ENCODE measurements at regions not wholly inside any gene's neighbourhood (a gene's known extent, or its start where the extent isn't known, plus 50 kb on each side); places are given as distances from the start of the nearest gene placed in this dataset.
"Not testable (repeated sequence)": the region's sequence is repeated elsewhere in the genome, so short reads cannot be mapped to it uniquely, and the experiment has no call there.

DNA sequence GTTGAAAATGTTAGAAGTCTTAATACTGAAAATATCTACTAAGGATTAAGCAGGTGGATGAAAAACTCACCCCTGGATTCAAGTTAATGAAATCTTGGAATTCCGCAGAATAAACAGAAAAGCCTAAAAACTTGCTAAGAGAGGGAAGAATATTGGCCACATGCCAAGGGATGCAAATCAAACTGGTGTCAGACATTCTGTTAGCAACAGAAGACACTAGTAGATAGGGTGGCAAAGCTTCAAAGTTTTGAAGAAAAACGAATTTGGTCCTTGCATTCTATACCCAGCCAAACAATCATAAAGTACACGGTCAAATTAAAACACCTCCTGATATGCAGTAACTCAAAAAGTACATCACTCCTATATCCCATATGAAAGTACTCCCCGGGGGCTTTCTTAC is 77.1 kb upstream of the ADTRP start:
- DNase-seq (no peak), ATAC-seq (no peak)
- intact Hi-C loops (cut with micrococcal nuclease) = no loop called here

DNA sequence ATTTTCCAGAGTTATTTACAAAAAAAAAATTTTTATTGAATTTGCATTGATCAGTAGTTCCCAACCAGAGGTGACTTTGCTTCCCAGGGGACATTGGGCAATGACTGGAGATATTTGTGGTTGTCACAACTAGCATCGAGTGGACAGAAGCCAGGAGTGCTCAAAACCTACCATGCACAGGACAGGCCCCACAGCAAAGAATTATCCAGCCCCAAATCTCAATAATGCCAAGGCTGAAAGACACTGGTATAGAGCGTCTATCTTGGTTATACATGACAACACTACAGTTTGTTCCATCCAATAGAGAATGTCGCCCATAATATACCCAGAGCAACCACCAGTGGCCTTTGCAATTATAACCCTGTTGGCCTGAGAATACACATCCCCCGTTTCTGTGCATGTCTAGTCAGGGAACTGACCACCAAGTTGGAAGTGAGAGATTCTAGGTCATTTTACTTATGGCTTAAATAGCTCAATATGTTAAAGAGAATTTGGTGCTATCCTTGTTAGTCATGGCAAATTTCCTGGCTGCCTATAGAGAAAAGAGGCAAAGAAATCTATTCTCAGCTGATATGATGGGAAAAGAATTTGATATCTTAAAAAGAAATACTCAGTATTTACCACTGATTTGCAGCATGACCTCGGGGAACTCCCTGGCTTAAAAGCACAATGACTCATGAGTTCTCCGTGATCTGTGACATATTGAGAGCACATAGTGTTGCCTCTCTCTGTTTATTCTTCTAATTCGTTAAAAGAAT is 76.0 kb upstream of the ADTRP start:
- ATAC-seq (no peak), DNase-seq (no peak)
- intact Hi-C loops (cut with micrococcal nuclease) = no loop called here

DNA sequence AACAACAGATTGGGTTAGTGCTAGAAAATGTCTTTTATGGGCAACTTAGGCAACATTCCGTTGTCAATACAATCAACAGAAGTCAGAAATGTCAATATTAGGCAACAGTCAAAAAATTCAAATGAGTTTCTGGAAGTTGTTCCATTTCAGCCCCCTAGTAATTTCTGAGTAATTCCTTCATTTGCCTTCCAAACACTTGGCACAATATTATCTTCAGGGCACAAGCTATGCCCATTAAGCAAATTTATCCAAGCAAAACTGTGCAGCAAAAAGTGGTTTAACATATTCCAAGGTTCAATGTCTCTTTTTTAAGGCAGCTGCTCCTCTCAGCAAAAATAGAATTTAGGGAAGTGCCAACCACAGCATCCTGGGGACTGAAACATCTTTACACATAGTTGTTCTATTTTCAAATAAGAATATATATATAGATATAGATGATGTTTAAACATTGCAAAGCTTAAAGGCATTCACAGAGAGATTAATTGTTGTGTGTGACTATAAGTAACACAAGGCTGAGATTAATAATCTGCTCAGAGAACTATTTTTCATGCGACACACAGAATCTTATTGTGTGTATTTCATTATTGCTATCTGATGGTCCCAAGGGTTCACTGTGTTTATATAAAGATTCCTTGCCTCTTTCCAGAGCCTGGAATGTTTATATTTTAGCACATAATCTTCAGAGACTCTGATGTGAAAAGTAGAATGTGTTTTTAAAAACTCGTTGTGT is 75.2 kb upstream of the ADTRP start:
- ATAC-seq = no peak
- no peak for DNase-seq
- intact Hi-C loops (cut with micrococcal nuclease) = no loop called here

DNA sequence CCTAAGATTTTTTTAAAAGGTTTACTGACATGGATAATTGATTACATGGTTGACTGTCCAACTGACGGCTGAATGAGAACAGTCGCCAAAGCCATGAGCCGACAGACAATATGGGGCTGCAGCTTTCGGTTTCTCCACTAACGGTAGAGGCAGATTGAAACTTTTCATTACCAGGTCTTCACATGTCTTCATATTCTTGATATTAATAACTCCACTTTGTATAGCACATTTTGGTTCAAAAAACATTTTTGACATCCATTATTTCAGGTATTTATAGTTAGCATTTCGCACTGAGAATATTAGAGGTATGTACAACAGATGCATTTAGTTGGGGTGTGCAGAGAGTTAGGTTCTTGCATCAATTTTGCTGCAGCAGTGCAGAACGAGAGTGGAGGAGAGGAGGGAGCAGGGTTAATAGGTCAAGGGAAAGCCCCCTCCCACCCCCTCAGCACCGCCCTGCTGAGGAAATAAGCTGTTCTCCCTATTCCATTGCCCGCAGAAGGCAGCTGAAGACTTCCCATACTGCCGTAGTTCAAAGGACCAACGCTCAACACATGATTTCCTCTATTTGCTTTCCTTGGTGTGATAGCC is 73.6 kb upstream of the ADTRP start:
- ATAC-seq = no peak
- DNase-seq = no peak
- intact Hi-C loops (cut with micrococcal nuclease) = no loop called here

DNA sequence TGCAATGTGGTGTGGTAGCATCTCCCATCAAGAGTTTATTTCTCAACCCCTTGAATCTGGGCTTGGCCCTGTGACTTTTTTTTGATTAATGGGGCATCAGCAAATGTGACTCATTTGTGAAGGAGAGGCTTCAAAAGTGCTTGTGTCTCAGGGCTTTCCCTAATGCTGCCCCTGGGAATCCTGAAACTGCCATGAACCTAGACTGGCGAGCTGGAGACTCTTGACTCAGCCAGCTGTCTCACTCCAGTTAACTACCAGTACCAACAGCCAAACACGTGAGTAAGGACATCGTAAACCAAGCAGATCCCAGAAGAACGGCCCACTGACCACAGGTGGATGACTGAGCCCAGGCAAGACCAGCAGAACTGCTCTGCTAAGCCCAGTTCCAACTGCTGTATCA is 72.8 kb upstream of the ADTRP start:
- ATAC-seq = no peak

DNA sequence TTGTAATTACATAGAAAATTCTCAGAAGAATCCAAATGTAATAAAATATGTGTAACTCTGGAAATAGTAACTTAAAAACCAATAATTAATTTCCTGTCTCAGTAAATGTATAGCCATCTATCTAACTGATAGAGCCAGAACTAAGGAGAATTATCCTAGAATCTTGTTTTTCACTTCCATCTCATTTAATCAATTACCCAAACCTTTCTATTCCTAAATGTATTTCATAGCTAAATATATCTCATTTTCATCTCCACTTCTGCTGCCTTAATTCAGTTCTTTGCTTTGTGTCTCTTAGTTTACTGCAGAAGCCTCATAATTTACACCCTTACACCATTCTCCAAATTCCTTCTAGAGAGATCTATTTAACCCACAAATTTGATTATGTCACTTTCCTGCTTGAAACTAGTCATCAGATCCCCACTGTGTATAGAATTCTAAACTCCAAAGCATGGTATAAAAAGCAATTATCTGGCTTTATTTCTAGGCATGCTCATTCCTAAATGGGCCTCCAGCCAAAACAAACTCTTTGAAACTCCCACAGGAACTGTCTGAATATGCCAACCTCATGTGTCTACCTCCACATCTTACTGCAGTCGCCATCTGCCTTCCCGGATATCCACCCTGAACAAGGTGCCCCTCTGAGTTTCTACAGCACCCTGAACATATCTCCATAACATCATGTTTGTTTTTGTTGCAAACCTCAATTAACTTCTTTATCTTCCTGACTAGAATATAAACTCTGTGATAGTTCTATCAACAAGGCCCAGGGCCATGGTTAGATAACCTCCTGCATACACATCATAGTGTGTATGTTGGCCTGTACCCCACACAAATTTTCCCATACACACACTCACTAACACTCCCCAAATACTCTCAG is 70.5 kb upstream of the ADTRP start:
- intact Hi-C loops (cut with micrococcal nuclease) = no loop called here
- ATAC-seq = no peak

More for the DNA sequence above, 72.8 kb upstream of the ADTRP start:
- DNase-seq = no peak
- intact Hi-C loops (cut with micrococcal nuclease) = no loop called here

DNA sequence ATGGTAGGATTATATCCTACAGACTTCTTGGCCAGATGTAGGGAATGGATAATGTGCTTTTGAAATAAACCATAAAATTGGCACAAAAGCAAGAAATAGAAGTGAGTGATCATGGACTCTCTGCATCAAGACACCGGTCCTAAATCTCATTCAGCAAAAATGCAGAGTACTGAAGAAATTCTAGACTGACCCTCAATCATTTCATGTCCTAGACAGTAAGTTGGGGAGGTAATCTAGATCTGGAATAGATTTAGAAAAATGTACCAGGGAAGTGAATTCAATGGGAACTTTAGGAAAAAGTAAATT is 69.7 kb upstream of the ADTRP start:
- ATAC-seq (no peak), DNase-seq (no peak)
- intact Hi-C loops (cut with micrococcal nuclease) = no loop called here

More for the DNA sequence above, 70.5 kb upstream of the ADTRP start:
- no peak for DNase-seq

DNA sequence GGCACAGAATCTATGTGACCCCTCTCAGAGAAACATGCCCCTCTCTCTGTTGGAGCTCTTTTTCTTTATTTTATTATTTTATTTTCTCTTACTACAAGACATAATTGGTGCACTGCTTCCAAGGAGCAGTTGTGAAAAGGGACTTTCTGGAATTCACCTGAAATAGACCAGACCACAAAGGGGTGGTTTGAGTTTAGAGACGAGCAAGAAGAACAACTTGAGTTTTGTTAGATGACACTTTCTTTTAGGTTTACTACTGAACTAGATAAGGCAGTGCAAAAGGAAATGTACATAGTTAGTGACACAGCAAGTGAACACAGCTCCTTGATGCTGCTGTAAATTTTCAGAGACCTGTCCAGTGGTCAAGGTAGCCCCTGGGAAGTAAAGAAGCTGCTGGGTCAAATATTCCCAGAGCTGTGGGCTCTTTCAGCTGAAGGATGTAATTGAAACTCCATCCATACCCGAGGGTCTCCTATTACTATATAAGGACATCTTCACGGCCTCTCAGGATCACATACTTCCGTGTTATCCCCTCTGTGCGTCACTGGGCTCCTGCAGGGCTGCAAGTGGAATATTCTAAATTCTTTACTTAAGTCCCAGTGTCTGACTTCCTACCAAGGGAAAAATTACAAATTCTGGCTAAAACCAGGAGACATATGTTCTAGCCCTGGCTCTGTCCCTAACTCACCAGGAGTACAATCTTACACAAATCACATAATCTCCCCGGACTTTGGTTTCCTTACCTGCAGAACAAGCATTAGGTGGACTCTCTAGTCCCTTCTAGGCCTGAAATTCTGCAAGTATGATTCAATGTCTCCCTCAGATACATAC is 69.1 kb upstream of the ADTRP start:
- DNase-seq (no peak), ATAC-seq (no peak)
- intact Hi-C loops (cut with micrococcal nuclease) = no loop called here

DNA sequence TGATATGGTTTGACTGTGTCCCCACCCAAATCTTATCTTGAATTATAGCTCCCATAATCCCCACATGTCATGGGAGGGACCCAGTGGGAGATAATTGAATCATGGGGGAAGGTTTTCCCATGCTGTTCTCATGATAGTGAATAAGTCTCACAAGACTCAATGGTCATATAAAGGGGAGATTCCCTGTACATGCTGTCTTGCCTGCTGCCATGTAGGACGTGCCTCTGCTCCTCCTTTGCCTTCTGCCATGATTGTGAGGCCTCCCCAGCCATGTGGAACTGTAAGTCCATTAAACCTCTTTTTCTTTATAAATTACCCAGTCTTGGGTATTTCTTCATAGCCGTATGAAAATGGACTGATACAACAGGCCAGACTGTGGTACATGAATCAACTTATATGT is 68.5 kb upstream of the ADTRP start:
- intact Hi-C loops (cut with micrococcal nuclease); ATAC-seq; DNase-seq: not testable (repeated sequence)

DNA sequence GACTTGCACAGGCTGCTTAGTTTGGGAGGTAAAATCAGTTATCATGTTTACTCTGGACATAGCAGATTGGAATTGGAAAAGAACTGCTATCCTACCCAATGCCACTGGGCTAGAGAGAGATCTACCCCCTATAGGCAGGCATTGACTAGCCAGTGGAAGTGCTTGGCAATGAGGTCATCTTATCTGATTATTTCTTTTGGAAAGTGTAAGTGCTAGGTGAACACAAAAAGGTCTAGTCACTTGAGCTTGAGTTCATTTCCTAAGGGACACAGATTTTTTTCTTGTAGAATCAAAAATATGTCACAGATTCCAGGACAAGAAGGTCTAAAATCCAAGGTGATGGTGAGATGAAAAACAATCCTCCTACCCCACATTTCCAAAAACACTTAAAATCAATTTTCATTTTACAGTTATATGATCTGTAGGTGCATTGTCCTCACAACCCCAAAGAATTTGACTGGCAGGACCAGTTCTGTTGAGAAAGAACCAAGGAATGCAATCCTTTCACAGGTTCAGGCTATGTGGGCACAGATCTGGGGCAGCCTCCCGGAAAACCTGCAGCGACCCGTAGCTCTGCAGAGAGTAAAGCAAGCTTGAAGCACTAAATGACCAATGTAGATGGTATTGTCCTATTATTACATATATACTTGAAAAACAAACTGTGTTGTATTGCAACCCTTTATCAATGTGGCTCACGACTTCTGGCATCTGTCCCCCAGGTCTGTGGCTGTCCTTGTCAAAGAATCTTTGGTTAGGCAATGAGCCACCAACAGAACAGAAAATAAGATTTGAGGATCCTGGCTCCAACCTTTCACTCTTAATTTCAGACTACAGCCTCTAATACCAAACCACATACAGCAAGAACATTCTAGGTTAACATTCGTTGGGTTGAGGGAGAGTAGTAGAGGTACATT is 67.3 kb upstream of the ADTRP start:
- intact Hi-C loops (cut with micrococcal nuclease) = no loop called here
- ATAC-seq (no peak), DNase-seq (no peak)

DNA sequence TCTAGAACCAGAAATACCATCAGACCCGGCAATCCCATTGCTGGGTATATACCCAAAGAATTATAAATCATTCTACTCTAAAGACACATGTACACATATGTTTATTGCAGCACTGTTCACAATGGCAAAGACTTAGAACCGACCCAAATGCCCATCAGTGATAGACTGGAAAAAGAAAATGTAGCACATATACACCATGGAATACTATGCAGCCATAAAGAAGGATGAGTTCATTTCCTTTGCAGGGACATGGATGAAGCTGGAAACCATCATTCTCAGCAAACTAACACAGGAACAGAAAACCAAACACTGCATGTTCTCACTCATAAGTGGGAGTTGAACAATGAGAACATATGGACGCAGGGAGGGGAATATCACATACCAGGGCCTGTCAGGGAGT is 64.2 kb upstream of the ADTRP start:
- intact Hi-C loops (cut with micrococcal nuclease); ATAC-seq: not testable (repeated sequence)

DNA sequence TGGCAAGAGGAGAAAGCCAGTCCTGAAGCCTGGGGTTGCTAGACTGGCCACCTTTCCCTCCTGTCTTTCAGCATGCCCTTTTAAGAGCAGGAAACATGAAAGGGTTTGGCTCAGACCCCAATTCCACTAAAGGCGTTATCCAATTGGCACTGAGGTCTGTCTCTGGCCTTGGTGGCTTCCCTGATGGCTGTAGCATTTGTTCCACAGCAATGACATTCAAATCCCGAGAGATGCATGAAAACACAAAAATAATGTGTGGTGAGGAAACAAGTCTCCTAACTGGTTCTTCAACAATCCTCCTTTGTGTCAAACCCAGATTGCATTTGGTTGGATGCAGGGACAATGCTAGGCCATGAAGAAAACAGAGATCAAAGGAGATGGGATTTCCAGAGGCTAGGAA is 56.5 kb upstream of the ADTRP start:
- DNase-seq = no peak
- intact Hi-C loops (cut with micrococcal nuclease) = no loop called here
- ATAC-seq = peak; percentile 92

More for the DNA sequence above, 64.2 kb upstream of the ADTRP start:
- not testable (repeated sequence) for DNase-seq

DNA sequence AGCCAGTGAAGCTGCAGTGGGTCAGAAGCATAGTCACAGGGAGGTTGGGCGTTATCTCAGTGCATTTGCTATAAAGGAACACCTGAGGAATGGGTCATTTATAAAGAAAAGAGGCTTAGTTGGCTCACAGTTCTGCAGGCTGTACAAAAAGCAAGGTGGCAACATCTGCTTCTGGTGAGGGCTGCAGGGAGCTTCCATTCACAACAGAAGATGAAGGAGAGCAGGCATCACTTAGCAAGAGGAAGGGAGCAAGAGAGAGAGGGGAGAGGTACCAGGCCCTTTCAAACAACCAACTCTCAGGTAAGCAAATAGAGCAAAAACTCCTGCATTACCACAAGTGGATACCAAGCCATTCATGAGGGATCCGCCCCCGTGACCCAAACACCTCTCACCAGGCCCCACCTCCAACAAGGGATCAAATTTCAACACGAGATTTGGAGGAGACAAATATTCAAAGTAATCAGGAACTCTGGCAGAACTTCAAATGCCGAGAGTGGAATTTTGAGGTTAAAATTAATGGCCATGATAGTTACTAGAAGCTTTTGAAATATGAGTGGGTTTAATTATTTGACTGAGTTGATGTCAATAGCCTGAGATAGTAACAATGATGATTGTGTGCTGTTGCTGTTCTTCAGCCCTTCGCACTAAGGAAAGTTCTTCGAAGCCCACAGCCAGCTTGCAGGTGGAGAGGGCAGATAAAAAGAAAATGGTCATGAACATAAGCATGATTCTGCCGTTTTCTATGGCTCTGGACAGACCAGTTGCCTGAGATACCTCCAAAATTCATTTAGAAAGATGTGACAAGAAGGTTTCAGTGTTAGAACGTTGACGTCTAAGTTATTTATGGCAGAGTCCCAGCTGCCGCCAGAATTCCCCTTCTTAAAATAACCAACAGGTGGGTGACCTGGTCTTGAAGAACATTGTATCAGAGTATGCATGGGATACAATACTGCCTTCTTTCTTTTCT is 55.3 kb upstream of the ADTRP start:
- no peak for DNase-seq
- peak; percentile 63 for ATAC-seq
- intact Hi-C loops (cut with micrococcal nuclease) = no loop called here

DNA sequence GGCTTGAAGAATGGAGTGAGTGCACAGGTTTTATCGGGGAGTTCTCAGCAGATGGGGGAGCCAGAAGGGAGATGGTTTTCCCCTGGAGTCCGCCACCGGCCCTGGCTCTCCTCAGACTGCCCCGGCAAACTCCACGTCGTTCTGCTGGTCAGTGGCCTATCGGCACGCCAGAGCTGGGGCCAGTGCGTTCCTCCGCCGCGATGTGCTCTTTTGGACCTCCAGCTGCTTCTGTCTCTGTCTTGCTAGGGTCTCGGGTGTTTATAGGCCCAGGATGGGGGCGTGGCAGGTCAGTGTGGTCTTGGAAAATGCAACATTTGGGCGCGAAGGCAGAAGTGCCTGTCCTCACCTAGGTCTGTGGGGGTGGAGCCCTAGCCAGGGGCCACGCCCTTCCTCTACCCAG is 53.0 kb upstream of the ADTRP start:
- DNase-seq (no peak), ATAC-seq (no peak)
- intact Hi-C loops (cut with micrococcal nuclease) = no loop called here

DNA sequence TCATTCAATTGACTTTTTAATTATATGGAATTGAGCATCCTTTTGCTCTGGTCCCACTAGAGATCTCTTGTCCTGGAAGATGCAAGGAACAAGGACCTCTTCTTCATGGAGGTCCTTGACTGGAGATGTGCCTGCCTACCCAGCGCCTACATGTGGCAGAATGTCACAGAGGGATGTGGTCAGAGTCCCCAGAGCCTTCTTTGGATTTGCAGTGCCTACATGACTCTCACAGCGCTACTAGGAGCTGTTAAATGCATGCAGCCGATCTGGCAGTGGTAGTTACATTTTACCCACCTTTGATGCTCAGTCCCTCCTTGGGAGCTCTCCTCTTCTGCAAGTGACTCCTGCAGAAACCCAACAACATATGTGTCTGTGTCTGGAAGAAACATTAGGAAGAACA is 51.9 kb upstream of the ADTRP start:
- no peak for ATAC-seq
- DNase-seq = no peak
- intact Hi-C loops (cut with micrococcal nuclease) = no loop called here

DNA sequence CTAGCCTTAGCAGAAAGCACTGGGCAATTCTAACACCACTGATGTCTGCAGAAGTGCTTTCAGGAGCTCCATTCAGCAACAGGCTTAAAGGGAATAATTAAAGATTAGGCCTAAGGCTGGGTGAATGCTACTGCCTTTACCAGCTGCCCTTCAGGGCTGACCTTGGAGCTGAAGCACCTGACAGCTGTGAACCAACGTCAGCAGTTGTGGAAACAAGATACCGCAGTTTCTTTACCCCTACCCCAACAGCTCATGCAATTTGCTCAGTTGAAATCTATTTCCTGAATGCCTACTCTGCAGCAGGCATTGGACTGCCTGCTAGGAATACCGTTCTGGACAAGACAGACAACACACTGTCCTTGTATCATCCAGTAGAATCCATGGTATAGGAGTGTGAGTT is 51.5 kb upstream of the ADTRP start:
- ATAC-seq = no peak
- intact Hi-C loops (cut with micrococcal nuclease) = no loop called here
- no peak for DNase-seq
